HL-60 (cell line): ENCODE measurements at regions not wholly inside any gene's neighbourhood (a gene's known extent, or its start where the extent isn't known, plus 50 kb on each side); places are given as distances from the start of the nearest gene placed in this dataset.

Source experiments
- CTCF ChIP-seq: IDR thresholded peaks from one replicate; pipeline ENCODE4 v1.5.1; 2011; ENCODE audit warnings: low read length, control low read depth, inconsistent platforms; ENCODE audit not compliant: insufficient read depth
- GABPA ChIP-seq: IDR thresholded peaks from 2 replicates; pipeline ENCODE4 v1.6.1; 2012; ENCODE audit warnings: low read depth
- POLR2AphosphoS5 ChIP-seq: IDR thresholded peaks from 2 replicates; pipeline ENCODE4 v1.6.1; 2012; ENCODE audit warnings: low read depth
- REST ChIP-seq: IDR thresholded peaks from 2 replicates; pipeline ENCODE4 v1.6.1; 2012; ENCODE audit warnings: low read depth; ENCODE audit not compliant: insufficient replicate concordance
- SPI1 ChIP-seq: IDR thresholded peaks from 2 replicates; pipeline ENCODE4 v1.6.1; 2012; ENCODE audit warnings: low read depth, mild to moderate bottlenecking, borderline replicate concordance

- TF ChIP-seq POLR2AphosphoS5 = no peak
- TF ChIP-seq CTCF = no peak
- TF ChIP-seq REST = no peak
- no peak for TF ChIP-seq GABPA
- no peak for TF ChIP-seq SPI1
Observed at GRCh38 chr2:136054856-136055255, 63.1 kb downstream of the CXCR4 start.
